Breast epithelium (tissue), 4 donors: ENCODE measurements at regions not wholly inside any gene's neighbourhood (a gene's known extent, or its start where the extent isn't known, plus 50 kb on each side); places are given as distances from the start of the nearest gene placed in this dataset.

Source experiments
- DNase-seq, 2 donors: peaks; one replicate each; pipeline ENCODE4 v3.0.0-alpha.2; 2019; ENCODE audit warnings: low spot score in 2 of 2
- H3K27ac ChIP-seq, 2 donors: fragments of 200-600 bp; sonication (generic) in 1 of 2; one replicate each; pipeline ENCODE4 v1.5.1; 2016 to 2019; ENCODE audit warnings: mild to moderate bottlenecking in 1 of 2
- H3K27me3 ChIP-seq, 2 donors: fragments of 200-600 bp; sonication (generic) in 1 of 2; one replicate each; pipeline versions ENCODE4 v1.5.1 to v1.6.0; 2017 to 2019; ENCODE audit warnings: control low read depth in 1 of 2, mild to moderate bottlenecking in 1 of 2
- H3K36me3 ChIP-seq: fragments of 200-600 bp; one replicate; pipeline ENCODE4 v1.5.1; 2019
- H3K4me1 ChIP-seq, 2 donors: fragments of 200-600 bp; sonication (generic); one replicate each; pipeline ENCODE4 v1.5.1; 2016 to 2019; ENCODE audit warnings: control low read depth in 1 of 2
- H3K4me3 ChIP-seq, 3 donors: fragments of 200-600 bp; sonication (generic); 1 replicate in 2 of 3; 2 replicates in 1 of 3; pipeline ENCODE4 v1.5.1; 2016 to 2019; ENCODE audit warnings: mild to moderate bottlenecking in 3 of 3, moderate library complexity in 2 of 3
- H3K9me3 ChIP-seq, 2 donors: fragments of 200-600 bp; sonication (generic) in 1 of 2; one replicate each; pipeline ENCODE4 v1.5.1; 2016 to 2019; ENCODE audit warnings: control low read depth in 1 of 2
- CTCF ChIP-seq, 3 donors: fragments of 450-650 bp; IDR thresholded peaks; one replicate each; pipeline ENCODE4 v1.5.1; 2016 to 2017; ENCODE audit warnings: antibody characterized with exemption in 3 of 3, mild to moderate bottlenecking in 3 of 3, moderate library complexity in 3 of 3
- POLR2A ChIP-seq: fragments of 450-650 bp; IDR thresholded peaks from one replicate; pipeline ENCODE4 v1.6.1; 2016; ENCODE audit warnings: antibody characterized with exemption, mild to moderate bottlenecking, moderate library complexity
- POLR2AphosphoS5 ChIP-seq, 3 donors: sonication (generic); formaldehyde crosslinking; IDR thresholded peaks; one replicate each; pipeline ENCODE4 v1.6.1; 2017; ENCODE audit warnings: antibody characterized with exemption in 3 of 3
- intact Hi-C: fragments of 100-400 bp; cut with DNase I; formaldehyde crosslinking; loops from one replicate; pipeline ENCODE4 v1.15.1; 2023; ENCODE audit warnings: low total_unique reads

- H3K27ac ChIP-seq, result no peak overlapping the region
- DNase-seq, result no peak
- H3K9me3 ChIP-seq, result no peaks in the 10 kb centered on the region
- no peak overlapping the region for H3K4me3 ChIP-seq
- no peak for TF ChIP-seq POLR2AphosphoS5 (IDR thresholded peaks at IDR 0.05)
- no peak for TF ChIP-seq CTCF (IDR thresholded peaks at IDR 0.05)
- no peak for TF ChIP-seq POLR2A
- no peaks in the 10 kb centered on the region for H3K4me1 ChIP-seq
- intact Hi-C loops, result no loop called here
- H3K36me3 ChIP-seq, result no peaks in the 10 kb centered on the region
- H3K27me3 ChIP-seq, result peaks cover 0 to 37% of the 10 kb centered on the region in 2 donors
Measured at GRCh38 chr22:48037618-48038017, 1275.2 kb downstream of the TBC1D22A start.

- no peak for DNase-seq
- Histone ChIP-seq H3K9me3 (no peaks in the 10 kb centered on the region), H3K4me1 (no peaks in the 10 kb centered on the region), H3K4me3 (no peak overlapping the region), H3K27ac (no peak overlapping the region), H3K27me3 (peaks cover 0 to 26% of the 10 kb centered on the region in 2 donors), H3K36me3 (no peaks in the 10 kb centered on the region)
- intact Hi-C loops, result no loop called here
- no peak for TF ChIP-seq POLR2AphosphoS5 (IDR thresholded peaks at IDR 0.05)
Measured at GRCh38 chr22:48035897-48036296, 1273.4 kb downstream of the TBC1D22A start.

GRCh38 chr22:48031589-48031988 is 1269.1 kb downstream of the TBC1D22A start:
- H3K27me3 ChIP-seq, result peaks cover 0 to 8% of the 10 kb centered on the region in 2 donors
- H3K4me1 ChIP-seq, result no peaks in the 10 kb centered on the region
- H3K27ac ChIP-seq, result no peak overlapping the region
- H3K9me3 ChIP-seq, result no peaks in the 10 kb centered on the region
- H3K36me3 ChIP-seq, result no peaks in the 10 kb centered on the region
- H3K4me3 ChIP-seq, result no peak overlapping the region
- TF ChIP-seq POLR2AphosphoS5 (IDR thresholded peaks at IDR 0.05), result no peak
- TF ChIP-seq POLR2A, result no peak
- TF ChIP-seq CTCF (IDR thresholded peaks at IDR 0.05), result no peak
- DNase-seq, result no peak
- intact Hi-C loops, result no loop called here

GRCh38 chr22:48025096-48025495 is 1262.6 kb downstream of the TBC1D22A start:
- intact Hi-C loops, result no loop called here
- DNase-seq, result no peak
- peaks cover 0 to 8% of the 10 kb centered on the region in 2 donors for H3K27me3 ChIP-seq
- peaks cover 9 to 10% of the 10 kb centered on the region in 2 donors for H3K9me3 ChIP-seq
- H3K27ac ChIP-seq, result no peak overlapping the region
- TF ChIP-seq POLR2A, result no peak
- TF ChIP-seq POLR2AphosphoS5 (IDR thresholded peaks at IDR 0.05), result no peak
- no peak for TF ChIP-seq CTCF (IDR thresholded peaks at IDR 0.05)
- no peak overlapping the region for H3K4me3 ChIP-seq
- no peaks in the 10 kb centered on the region for H3K4me1 ChIP-seq
- H3K36me3 ChIP-seq, result no peaks in the 10 kb centered on the region

GRCh38 chr22:48021991-48022401 is 1259.5 kb downstream of the TBC1D22A start:
- Histone ChIP-seq H3K4me1 (no peaks in the 10 kb centered on the region), H3K9me3 (peaks cover 17 to 19% of the 10 kb centered on the region in 2 donors), H3K27ac (no peak overlapping the region), H3K4me3 (no peak overlapping the region), H3K27me3 (peaks cover 0 to 37% of the 10 kb centered on the region in 2 donors), H3K36me3 (no peaks in the 10 kb centered on the region)
- TF ChIP-seq POLR2A (no peak), CTCF (IDR thresholded peaks at IDR 0.05) (no peak), POLR2AphosphoS5 (IDR thresholded peaks at IDR 0.05) (no peak)
- no peak for DNase-seq
- intact Hi-C loops, result no loop called here

GRCh38 chr22:48018346-48018745 is 1255.9 kb downstream of the TBC1D22A start:
- H3K27me3 ChIP-seq, result peaks cover 0 to 30% of the 10 kb centered on the region in 2 donors
- peaks cover 17 to 19% of the 10 kb centered on the region in 2 donors for H3K9me3 ChIP-seq
- no peak for DNase-seq
- no peaks in the 10 kb centered on the region for H3K36me3 ChIP-seq
- no peak for TF ChIP-seq POLR2AphosphoS5 (IDR thresholded peaks at IDR 0.05)
- TF ChIP-seq POLR2A, result no peak
- no peak for TF ChIP-seq CTCF (IDR thresholded peaks at IDR 0.05)
- no peak overlapping the region for H3K4me3 ChIP-seq
- intact Hi-C loops, result no loop called here
- H3K27ac ChIP-seq, result no peak overlapping the region
- H3K4me1 ChIP-seq, result no peaks in the 10 kb centered on the region
